WTC11 (cell line): ENCODE measurements at regions not wholly inside any gene's neighbourhood (a gene's known extent, or its start where the extent isn't known, plus 50 kb on each side); places are given as distances from the start of the nearest gene placed in this dataset.

Source experiments
- ATAC-seq: fragments of 200-7000 bp; cut with Tn5 transposase; 2 replicates; pipeline ENCODE4 v1.10.0; 2021; ENCODE audit warnings: mild to moderate bottlenecking, moderate library complexity
- CTCF ChIA-PET: fragments of 300-600 bp; sonication (Branson Sonifier 250); formaldehyde crosslinking; loops from one replicate; lab custom pipeline; 2021; ENCODE audit warnings: antibody characterized with exemption; lab: Charles Lee
- POLR2A ChIA-PET: fragments of 350-600 bp; sonication (Branson Sonifier 250); formaldehyde crosslinking; loops from one replicate; lab custom pipeline; 2021; ENCODE audit warnings: antibody characterized with exemption; lab: Charles Lee
- DNase-seq: peaks from one replicate; pipeline ENCODE4 v3.0.0; 2021; ENCODE audit warnings: low spot score
- H3K27ac Mint-ChIP-seq: 2 replicates; pipeline ENCODE4 v1.8.0; 2021; ENCODE audit warnings: mixed read lengths
- H3K27me3 Mint-ChIP-seq: 2 replicates; pipeline ENCODE4 v1.8.0; 2021; ENCODE audit warnings: low read depth, mild to moderate bottlenecking, moderate library complexity, mixed read lengths
- H3K36me3 Mint-ChIP-seq: 2 replicates; pipeline ENCODE4 v1.8.0; 2021; ENCODE audit warnings: mixed read lengths
- H3K4me1 Mint-ChIP-seq: 2 replicates; pipeline ENCODE4 v1.8.0; 2022; ENCODE audit warnings: mixed read lengths
- H3K4me3 Mint-ChIP-seq: 2 replicates; pipeline ENCODE4 v1.8.0; 2021; ENCODE audit warnings: mild to moderate bottlenecking, moderate library complexity, mixed read lengths
- H3K9me3 Mint-ChIP-seq: 2 replicates; pipeline ENCODE4 v1.8.0; 2021; ENCODE audit warnings: mixed read lengths
- ARID4B ChIP-seq: sonication (generic); formaldehyde crosslinking; IDR thresholded peaks from 2 replicates; pipeline ENCODE4 v1.8.0; 2023; ENCODE audit warnings: missing genetic modification reagents, mild to moderate bottlenecking, borderline replicate concordance
- ATF3 ChIP-seq: sonication (generic); formaldehyde crosslinking; conservative IDR thresholded peaks from 2 replicates; pipeline ENCODE4 v1.8.1; 2022; ENCODE audit warnings: mild to moderate bottlenecking, missing genetic modification reagents
- CBFB ChIP-seq: sonication (generic); formaldehyde crosslinking; IDR thresholded peaks from 2 replicates; pipeline ENCODE4 v1.8.1; 2022; ENCODE audit warnings: mild to moderate bottlenecking, low read depth, missing genetic modification reagents
- CREB1 ChIP-seq: sonication (generic); formaldehyde crosslinking; IDR thresholded peaks from 2 replicates; pipeline ENCODE4 v1.8.0; 2023; ENCODE audit warnings: mild to moderate bottlenecking, missing genetic modification reagents
- FOXP1 ChIP-seq: sonication (generic); formaldehyde crosslinking; IDR thresholded peaks from 2 replicates; pipeline ENCODE4 v1.8.0; 2022; ENCODE audit warnings: missing genetic modification reagents, mild to moderate bottlenecking, moderate library complexity, borderline replicate concordance
- HMGXB4 ChIP-seq: sonication (generic); formaldehyde crosslinking; IDR thresholded peaks from 2 replicates; pipeline ENCODE4 v1.8.1; 2023; ENCODE audit warnings: mild to moderate bottlenecking, moderate library complexity, missing genetic modification reagents
- IRF1 ChIP-seq: sonication (generic); formaldehyde crosslinking; IDR thresholded peaks from 2 replicates; pipeline ENCODE4 v1.8.0; 2023; ENCODE audit warnings: missing genetic modification reagents
- KAT7 ChIP-seq: sonication (generic); formaldehyde crosslinking; IDR thresholded peaks from 2 replicates; pipeline ENCODE4 v1.8.1; 2023; ENCODE audit warnings: missing genetic modification reagents, mild to moderate bottlenecking, borderline replicate concordance
- MLX ChIP-seq: sonication (generic); formaldehyde crosslinking; IDR thresholded peaks from 2 replicates; pipeline ENCODE4 v1.8.1; 2023; ENCODE audit warnings: mild to moderate bottlenecking, missing genetic modification reagents, moderate library complexity
- MYBL2 ChIP-seq: sonication (generic); formaldehyde crosslinking; IDR thresholded peaks from 2 replicates; pipeline ENCODE4 v1.8.1; 2023; ENCODE audit warnings: mild to moderate bottlenecking, moderate library complexity, missing genetic modification reagents
- NFYB ChIP-seq: sonication (generic); formaldehyde crosslinking; conservative IDR thresholded peaks from 2 replicates; pipeline ENCODE4 v1.8.0; 2022; ENCODE audit warnings: low read depth, missing genetic modification reagents
- NR2C2 ChIP-seq: sonication (generic); formaldehyde crosslinking; IDR thresholded peaks from 2 replicates; pipeline ENCODE4 v1.8.0; 2022; ENCODE audit warnings: mild to moderate bottlenecking, missing genetic modification reagents
- OVOL2 ChIP-seq: fragments of 250-450 bp; sonication (Bioruptor Pico); IDR thresholded peaks from 2 replicates; pipeline ENCODE4 v1.9.0; 2021; ENCODE audit warnings: mild to moderate bottlenecking, borderline replicate concordance
- PREB ChIP-seq: sonication (generic); formaldehyde crosslinking; IDR thresholded peaks from 2 replicates; pipeline ENCODE4 v1.8.1; 2022; ENCODE audit warnings: mild to moderate bottlenecking, missing genetic modification reagents, moderate library complexity, borderline replicate concordance
- PRRX2 ChIP-seq: fragments of 250-450 bp; sonication (Bioruptor Pico); IDR thresholded peaks from 2 replicates; pipeline ENCODE4 v1.8.0; 2021; ENCODE audit warnings: mild to moderate bottlenecking
- TCF7 ChIP-seq: sonication (generic); formaldehyde crosslinking; IDR thresholded peaks from 2 replicates; pipeline ENCODE4 v1.8.0; 2022; ENCODE audit warnings: mild to moderate bottlenecking, low read depth, missing genetic modification reagents, moderate library complexity
- TEAD1 ChIP-seq: sonication (generic); formaldehyde crosslinking; IDR thresholded peaks from 2 replicates; pipeline ENCODE4 v1.8.0; 2022; ENCODE audit warnings: mild to moderate bottlenecking, missing genetic modification reagents
- USF2 ChIP-seq: sonication (generic); formaldehyde crosslinking; IDR thresholded peaks from 2 replicates; pipeline ENCODE4 v1.8.1; 2023; ENCODE audit warnings: mild to moderate bottlenecking, missing genetic modification reagents, moderate library complexity
- ZBTB21 ChIP-seq: sonication (generic); formaldehyde crosslinking; IDR thresholded peaks from 2 replicates; pipeline ENCODE4 v1.8.1; 2023; ENCODE audit warnings: mild to moderate bottlenecking, missing genetic modification reagents, borderline replicate concordance
- ZMAT4 ChIP-seq: fragments of 250-450 bp; sonication (Bioruptor Pico); IDR thresholded peaks from 2 replicates; pipeline ENCODE4 v1.9.0; 2021; ENCODE audit warnings: mild to moderate bottlenecking
- ZNF121 ChIP-seq: sonication (generic); formaldehyde crosslinking; IDR thresholded peaks from 2 replicates; pipeline ENCODE4 v1.8.0; 2023; ENCODE audit warnings: missing genetic modification reagents
- ZNF138 ChIP-seq: sonication (generic); formaldehyde crosslinking; conservative IDR thresholded peaks from 2 replicates; pipeline ENCODE4 v1.8.1; 2022; ENCODE audit warnings: mild to moderate bottlenecking, moderate library complexity, missing genetic modification reagents
- ZNF219 ChIP-seq: sonication (generic); formaldehyde crosslinking; IDR thresholded peaks from 2 replicates; pipeline ENCODE4 v1.8.0; 2023; ENCODE audit warnings: missing genetic modification reagents, mild to moderate bottlenecking, borderline replicate concordance
- ZNF416 ChIP-seq: fragments of 250-450 bp; sonication (Bioruptor Pico); IDR thresholded peaks from 2 replicates; pipeline ENCODE4 v1.9.0; 2021; ENCODE audit warnings: mild to moderate bottlenecking, inconsistent platforms
- ZNF512 ChIP-seq: sonication (generic); formaldehyde crosslinking; IDR thresholded peaks from 2 replicates; pipeline ENCODE4 v1.8.1; 2022; ENCODE audit warnings: missing genetic modification reagents, borderline replicate concordance

GRCh38 chr1:218837051-218837450 lies 336.6 kb upstream of the LYPLAL1 start (continued):
- TF ChIP-seq ATF3 (CRISPR knock-in tag) (no peak), ARID4B (CRISPR knock-in tag) (no peak), ZNF416 (CRISPR knock-in tag) (no peak), HMGXB4 (CRISPR knock-in tag) (no peak), ZBTB21 (no peak), CBFB (no peak), PREB (no peak), ZNF121 (CRISPR knock-in tag) (no peak), FOXP1 (no peak), NFYB (CRISPR knock-in tag) (no peak)

GRCh38 chr1:218845589-218845988 lies 328.1 kb upstream of the LYPLAL1 start:
- H3K4me3 Mint-ChIP-seq: no peak overlapping the region
- H3K27me3 Mint-ChIP-seq: no peaks in the 10 kb centered on the region
- no peak for ATAC-seq
- ChIA-PET CTCF (no interaction called here), POLR2A (no interaction called here)
- peaks cover 8% of the 10 kb centered on the region for H3K9me3 Mint-ChIP-seq
- DNase-seq: no peak
- H3K36me3 Mint-ChIP-seq: no peaks in the 10 kb centered on the region
- no peaks in the 10 kb centered on the region for H3K4me1 Mint-ChIP-seq
- H3K27ac Mint-ChIP-seq: no peak overlapping the region
- TF ChIP-seq USF2 (CRISPR knock-in tag) (no peak), PRRX2 (CRISPR knock-in tag) (no peak), MLX (CRISPR knock-in tag) (no peak), NR2C2 (CRISPR knock-in tag) (no peak), ZMAT4 (no peak), ZNF219 (no peak), IRF1 (CRISPR knock-in tag) (no peak), TEAD1 (no peak), TCF7 (no peak), ZNF138 (CRISPR knock-in tag) (no peak), MYBL2 (CRISPR knock-in tag) (no peak), OVOL2 (CRISPR knock-in tag) (no peak), ZNF512 (CRISPR knock-in tag) (no peak), KAT7 (CRISPR knock-in tag) (no peak), CREB1 (CRISPR knock-in tag) (no peak), FOXP1 (no peak)
